IPS DF 6.9 (cell line): ENCODE measurements at regions not wholly inside any gene's neighbourhood (a gene's known extent, or its start where the extent isn't known, plus 50 kb on each side); places are given as distances from the start of the nearest gene placed in this dataset.

ENCODE experiments used
- DNase-seq: peaks from one replicate; pipeline ENCODE4 v3.0.0-alpha.2; 2013; ENCODE audit warnings: low read depth, low spot score
- H3K27ac ChIP-seq: one replicate; pipeline ENCODE4 v1.5.1; 2013; ENCODE audit warnings: low read length, control low read depth
- H3K27me3 ChIP-seq: 2 replicates; pipeline ENCODE4 v1.6.1; 2013; ENCODE audit warnings: mild to moderate bottlenecking, low read length; ENCODE audit not compliant: control insufficient read depth, insufficient read depth
- H3K36me3 ChIP-seq: 2 replicates; pipeline ENCODE4 v1.6.1; 2013; ENCODE audit warnings: low read length; ENCODE audit not compliant: control insufficient read depth, insufficient read depth
- H3K4me1 ChIP-seq: 2 replicates; pipeline ENCODE4 v1.6.1; 2013; ENCODE audit warnings: low read length; ENCODE audit not compliant: control insufficient read depth, insufficient read depth
- H3K4me3 ChIP-seq: 2 replicates; pipeline ENCODE4 v1.5.1; 2013; ENCODE audit warnings: mild to moderate bottlenecking, low read length
- H3K9me3 ChIP-seq: 2 replicates; pipeline ENCODE4 v1.6.1; 2013; ENCODE audit warnings: low read length, inconsistent platforms; ENCODE audit not compliant: control insufficient read depth, insufficient read depth
- WGBS: extraction: QIAGEN DNeasy Blood & Tissue Kit; methylation state at CpG from one replicate; pipeline ENCODE4 v1.1.7; 2013; ENCODE audit warnings: mixed read lengths, missing lambda C conversion rate; ENCODE audit not compliant: insufficient read length, insufficient coverage; 5-methylcytosine and 5-hydroxymethylcytosine counted together

DNA sequence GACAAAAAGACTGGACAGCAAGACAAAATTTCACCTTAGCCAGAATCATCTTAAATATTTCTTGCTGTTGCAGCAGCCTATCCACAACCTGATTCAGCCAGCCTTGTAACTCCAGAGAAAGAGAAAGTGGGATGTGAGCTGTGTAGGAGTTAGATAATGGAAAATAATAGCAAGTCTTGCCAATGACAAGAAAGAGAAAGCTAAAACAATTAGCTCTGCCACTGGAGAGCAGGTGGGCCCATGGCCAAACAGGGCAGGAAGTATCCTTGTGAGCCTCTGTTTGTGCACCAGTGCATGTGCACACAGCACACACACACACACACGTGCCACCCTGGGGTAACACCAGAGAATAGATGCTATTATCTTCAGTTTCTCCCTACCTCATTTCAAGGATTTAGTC, 106.0 kb upstream of the CCDC196 start:
- no peak for DNase-seq
- H3K36me3 ChIP-seq = no peaks in the 10 kb centered on the region

GRCh38 chr14:66381755-66382154, 104.4 kb upstream of the CCDC196 start:
- Histone ChIP-seq H3K36me3 (no peaks in the 10 kb centered on the region), H3K27ac (no peak overlapping the region), H3K27me3 (no peaks in the 10 kb centered on the region), H3K4me1 (no peaks in the 10 kb centered on the region), H3K9me3 (no peaks in the 10 kb centered on the region), H3K4me3 (no peak overlapping the region)
- DNase-seq = no peak
- no CpG with 5 or more reads among the region's 1 CpG for WGBS

More for the DNA sequence above, 106.0 kb upstream of the CCDC196 start:
- H3K27ac ChIP-seq = no peak overlapping the region
- no peaks in the 10 kb centered on the region for H3K9me3 ChIP-seq
- H3K4me1 ChIP-seq = no peaks in the 10 kb centered on the region
- no peaks in the 10 kb centered on the region for H3K27me3 ChIP-seq
- H3K4me3 ChIP-seq = no peak overlapping the region
- WGBS = no CpG with 5 or more reads among the region's 1 CpG

GRCh38 chr14:66383257-66383656, 102.9 kb upstream of the CCDC196 start:
- DNase-seq = no peak
- no peaks in the 10 kb centered on the region for H3K27me3 ChIP-seq
- H3K4me1 ChIP-seq = no peaks in the 10 kb centered on the region
- no peaks in the 10 kb centered on the region for H3K36me3 ChIP-seq
- WGBS = no CpG with 5 or more reads among the region's 1 CpG
- H3K4me3 ChIP-seq = no peak overlapping the region
- H3K27ac ChIP-seq = no peak overlapping the region
- H3K9me3 ChIP-seq = no peaks in the 10 kb centered on the region

DNA sequence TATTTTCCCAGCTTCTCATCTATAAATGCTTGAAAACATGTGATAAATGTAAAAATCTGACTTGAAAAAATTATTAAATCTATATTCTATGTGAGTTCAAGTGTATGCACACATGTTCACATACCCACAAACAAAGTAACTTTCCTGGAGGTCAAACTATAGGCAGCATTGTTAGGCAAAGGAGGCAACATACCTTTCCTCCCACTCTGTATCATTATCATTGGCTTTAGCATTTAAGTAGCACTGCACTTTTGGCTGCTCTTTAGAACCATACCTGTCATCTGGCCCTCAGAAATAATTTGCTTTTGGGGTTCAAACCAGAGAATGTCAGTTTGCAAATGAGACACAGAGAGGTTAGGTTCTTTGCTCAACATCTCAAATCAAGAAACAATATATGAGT, 102.4 kb upstream of the CCDC196 start:
- Histone ChIP-seq H3K4me3 (no peak overlapping the region), H3K27me3 (no peaks in the 10 kb centered on the region), H3K9me3 (no peaks in the 10 kb centered on the region), H3K4me1 (no peaks in the 10 kb centered on the region), H3K36me3 (no peaks in the 10 kb centered on the region), H3K27ac (no peak overlapping the region)
- DNase-seq = no peak

DNA sequence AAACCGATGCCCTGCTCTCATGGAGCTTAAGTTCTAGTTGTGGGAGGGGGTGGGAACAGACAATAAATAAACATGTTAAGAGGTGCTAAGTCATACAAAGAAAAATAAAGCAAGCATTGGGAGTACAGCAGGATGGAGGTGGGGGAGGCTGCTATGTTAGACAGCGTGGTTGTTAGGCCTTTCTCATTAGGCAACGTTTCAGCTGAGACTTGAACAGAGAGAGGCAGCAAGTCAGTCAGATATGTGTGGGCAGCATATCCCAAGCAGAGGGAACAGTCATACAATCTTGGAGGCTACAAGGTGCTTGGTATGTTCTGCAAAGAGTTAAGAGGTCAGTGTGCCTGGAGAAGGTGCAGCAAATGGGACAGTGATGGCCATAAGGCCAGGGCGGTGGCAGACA, 97.7 kb upstream of the CCDC196 start:
- DNase-seq = no peak
- H3K4me3 ChIP-seq = no peak overlapping the region
- no CpG with 5 or more reads among the region's 4 CpGs for WGBS
- no peaks in the 10 kb centered on the region for H3K4me1 ChIP-seq
- H3K27ac ChIP-seq = no peak overlapping the region
- H3K9me3 ChIP-seq = no peaks in the 10 kb centered on the region
- no peaks in the 10 kb centered on the region for H3K27me3 ChIP-seq
- no peaks in the 10 kb centered on the region for H3K36me3 ChIP-seq

- WGBS = no CpG with 5 or more reads among the region's 1 CpG
- H3K27ac ChIP-seq = no peak overlapping the region
- no peaks in the 10 kb centered on the region for H3K27me3 ChIP-seq
- no peaks in the 10 kb centered on the region for H3K9me3 ChIP-seq
- H3K4me1 ChIP-seq = no peaks in the 10 kb centered on the region
- no peak for DNase-seq
- H3K4me3 ChIP-seq = no peak overlapping the region
- no peaks in the 10 kb centered on the region for H3K36me3 ChIP-seq
Observed at GRCh38 chr14:66389481-66389880, 96.7 kb upstream of the CCDC196 start.

DNA sequence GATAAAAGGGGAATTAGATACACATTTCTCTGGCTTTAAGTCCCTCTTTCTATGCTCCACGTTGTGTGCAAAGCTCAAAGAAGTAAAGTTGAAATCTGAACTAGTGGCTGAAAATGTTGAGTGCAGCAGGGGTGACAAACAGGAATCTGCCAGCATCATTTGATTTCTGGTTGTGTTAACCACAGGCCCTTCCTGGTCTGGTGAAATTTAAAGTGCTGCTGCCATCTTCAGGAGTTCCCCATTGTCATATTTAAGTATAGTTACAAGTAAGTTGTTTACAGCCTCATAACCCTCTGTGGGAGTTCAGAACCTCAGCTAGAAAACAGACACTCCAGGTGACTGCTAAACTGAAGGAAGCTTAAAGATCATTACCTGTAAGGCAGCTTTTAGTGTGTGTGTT, 90.9 kb upstream of the CCDC196 start:
- H3K9me3 ChIP-seq = no peaks in the 10 kb centered on the region
- no peaks in the 10 kb centered on the region for H3K4me1 ChIP-seq
- no peak overlapping the region for H3K27ac ChIP-seq
- H3K36me3 ChIP-seq = no peaks in the 10 kb centered on the region
- no peaks in the 10 kb centered on the region for H3K27me3 ChIP-seq
- WGBS = no CpG with 5 or more reads among the region's 1 CpG
- no peak for DNase-seq
- H3K4me3 ChIP-seq = no peak overlapping the region

DNA sequence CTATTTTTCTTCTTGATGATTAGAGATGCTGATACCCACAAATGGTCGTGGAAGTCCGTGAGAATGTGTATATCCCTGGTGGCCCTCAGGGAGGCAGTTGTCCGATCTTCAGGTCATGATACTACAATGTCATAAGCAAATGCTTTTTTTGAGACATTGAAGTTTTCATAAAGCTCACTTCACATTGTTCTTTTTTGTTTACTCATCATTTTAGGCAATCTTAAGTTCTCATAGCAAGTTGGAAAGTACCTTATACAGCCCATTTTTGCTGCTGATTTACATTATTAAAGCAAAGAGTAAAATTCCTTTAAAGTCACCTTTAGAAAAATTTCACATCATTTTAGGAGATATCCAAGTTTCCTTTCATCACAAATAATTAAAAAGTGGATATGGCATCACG, 90.0 kb upstream of the CCDC196 start:
- no peak for DNase-seq
- Histone ChIP-seq H3K4me1 (no peaks in the 10 kb centered on the region), H3K27me3 (no peaks in the 10 kb centered on the region), H3K27ac (no peak overlapping the region), H3K4me3 (no peak overlapping the region), H3K36me3 (no peaks in the 10 kb centered on the region), H3K9me3 (no peaks in the 10 kb centered on the region)
- WGBS = no CpG with 5 or more reads among the region's 4 CpGs

DNA sequence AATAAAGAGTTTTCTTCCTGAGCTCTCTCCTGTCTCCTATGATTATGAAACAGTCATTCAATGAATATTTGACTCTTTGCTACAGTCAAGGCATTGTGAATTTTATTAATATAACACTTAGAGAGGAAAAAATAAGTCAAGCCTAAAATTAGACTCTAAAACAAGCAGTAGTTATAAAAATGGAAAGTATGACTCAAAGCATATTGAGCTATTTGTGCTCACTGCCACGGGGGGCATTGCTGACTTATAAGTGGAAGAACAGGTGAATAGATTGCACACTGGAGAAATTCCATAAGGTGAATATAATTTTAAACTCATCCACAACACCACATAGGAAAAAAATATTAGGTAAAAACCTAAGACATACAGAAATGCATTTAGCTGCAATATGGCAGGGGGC, 87.7 kb upstream of the CCDC196 start:
- Histone ChIP-seq H3K27me3 (no peaks in the 10 kb centered on the region), H3K4me1 (no peaks in the 10 kb centered on the region), H3K9me3 (no peaks in the 10 kb centered on the region), H3K36me3 (no peaks in the 10 kb centered on the region), H3K4me3 (no peak overlapping the region), H3K27ac (no peak overlapping the region)
- no CpG with 5 or more reads among the region's 1 CpG for WGBS
- no peak for DNase-seq

DNA sequence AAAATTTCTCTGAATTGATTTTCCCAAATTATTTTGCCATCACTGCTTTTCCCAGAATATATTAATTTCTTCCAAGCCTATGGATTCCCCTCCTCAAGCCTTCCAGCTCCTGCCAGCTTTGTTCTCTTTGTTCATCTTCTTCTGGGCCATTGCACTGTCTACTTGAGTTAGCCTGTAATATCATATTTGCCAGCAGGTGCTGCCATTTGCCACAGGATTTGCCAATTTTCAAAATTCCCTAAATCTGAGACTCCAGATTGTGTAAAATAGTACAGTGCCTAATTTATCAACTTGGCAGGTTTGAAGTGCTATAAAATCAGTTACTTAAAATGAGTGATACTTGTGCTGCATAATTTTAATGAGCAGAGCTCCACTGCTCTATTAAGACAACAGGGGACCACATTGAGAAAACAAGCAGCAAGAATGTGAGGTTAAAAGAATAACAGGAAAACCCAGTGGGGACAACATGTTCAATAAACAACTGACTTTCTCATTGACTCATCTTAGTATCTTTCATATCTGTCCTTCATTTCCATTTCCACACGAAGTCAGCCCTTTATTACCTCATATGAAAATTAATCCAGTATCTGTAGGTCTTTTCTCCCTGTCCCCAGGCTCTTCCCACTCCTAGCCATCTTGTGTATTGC, 84.6 kb upstream of the CCDC196 start:
- H3K36me3 ChIP-seq = no peaks in the 10 kb centered on the region
- H3K4me1 ChIP-seq = no peaks in the 10 kb centered on the region
- no peak for DNase-seq
- no peak overlapping the region for H3K27ac ChIP-seq
- no peak overlapping the region for H3K4me3 ChIP-seq
- H3K9me3 ChIP-seq = no peaks in the 10 kb centered on the region
- no CpG with 5 or more reads among the region's 1 CpG for WGBS
- H3K27me3 ChIP-seq = no peaks in the 10 kb centered on the region

DNA sequence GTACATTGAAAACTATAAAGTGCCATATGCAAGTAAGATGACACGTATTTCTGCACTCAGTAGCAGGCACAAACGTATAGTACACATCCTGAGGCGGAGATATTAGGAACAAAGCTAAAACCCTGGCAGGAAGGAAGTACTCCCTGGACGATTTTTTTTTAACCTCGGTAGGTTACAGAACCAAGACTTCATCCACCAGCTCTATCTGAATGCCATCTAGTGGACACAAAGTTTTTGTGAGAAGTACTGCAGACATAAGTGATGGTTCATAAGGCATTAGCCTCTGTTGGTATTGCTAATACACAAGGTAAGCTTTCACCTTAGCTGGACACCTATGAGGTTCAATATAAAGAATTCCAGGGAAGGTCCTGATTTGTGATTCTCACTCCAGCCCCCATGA, 83.0 kb upstream of the CCDC196 start:
- WGBS = no CpG with 5 or more reads among the region's 5 CpGs

More for the DNA sequence above, 83.0 kb upstream of the CCDC196 start:
- no peak overlapping the region for H3K27ac ChIP-seq
- no peaks in the 10 kb centered on the region for H3K9me3 ChIP-seq
- DNase-seq = no peak
- H3K4me3 ChIP-seq = no peak overlapping the region
- no peaks in the 10 kb centered on the region for H3K27me3 ChIP-seq
- H3K36me3 ChIP-seq = no peaks in the 10 kb centered on the region
- H3K4me1 ChIP-seq = no peaks in the 10 kb centered on the region
